Panc1 (cell line): ENCODE measurements at regions not wholly inside any gene's neighbourhood (a gene's known extent, or its start where the extent isn't known, plus 50 kb on each side); places are given as distances from the start of the nearest gene placed in this dataset.

Experiments
- ATAC-seq: fragments of 200-7000 bp; cut with Tn5 transposase; 2 replicates; pipeline ENCODE4 v1.9.1; 2020; ENCODE audit warnings: mild to moderate bottlenecking, moderate library complexity
- BruUV-seq: library from RNA; stranded (reverse); fragments of 400-500 nt; replicated peaks from 2 replicates; lab custom pipeline; 2021; lab: Mats Ljungman, UMichigan
- CTCF ChIA-PET: fragments of 300-600 bp; sonication (Branson Sonifier 250); formaldehyde crosslinking; loops from one replicate; lab custom pipeline; 2022; ENCODE audit warnings: antibody characterized with exemption; lab: Charles Lee
- POLR2A ChIA-PET: fragments of 300-600 bp; sonication (Branson Sonifier 250); formaldehyde crosslinking; loops from one replicate; lab custom pipeline; 2022; ENCODE audit warnings: antibody characterized with exemption; lab: Charles Lee
- DNase-seq: peaks from one replicate; pipeline ENCODE4 v3.0.0-alpha.2; 2010; ENCODE audit warnings: low read depth, low spot score
- H3K27ac ChIP-seq: 2 replicates; pipeline ENCODE4 v1.5.1; 2011; ENCODE audit warnings: mild to moderate bottlenecking, low read length, inconsistent platforms
- H3K27me3 ChIP-seq: fragments of 200-500 bp; sonication (Bioruptor generic); 2 replicates; pipeline ENCODE4 v1.6.0; 2014; ENCODE audit warnings: low read length, inconsistent platforms; ENCODE audit not compliant: control insufficient read depth, insufficient read depth
- H3K36me3 ChIP-seq: fragments of 200-500 bp; sonication (Bioruptor generic); 2 replicates; pipeline ENCODE4 v1.5.1; 2014; ENCODE audit warnings: inconsistent platforms, mild to moderate bottlenecking, low read length, moderate library complexity; ENCODE audit not compliant: control insufficient read depth, insufficient read depth
- H3K4me1 ChIP-seq: 2 replicates; pipeline ENCODE4 v1.5.1; 2011; ENCODE audit warnings: inconsistent platforms, mild to moderate bottlenecking, low read length, moderate library complexity; ENCODE audit not compliant: control insufficient read depth, insufficient read depth
- H3K4me3 ChIP-seq, 2 experiments: 2 replicates each; pipeline ENCODE4 v1.5.1; 2011 to 2012; ENCODE audit warnings: low read depth in 2 of 2, low read length in 2 of 2, mild to moderate bottlenecking in 2 of 2, inconsistent platforms in 1 of 2, moderate library complexity in 1 of 2
- H3K9me3 ChIP-seq: fragments of 200-500 bp; sonication (Bioruptor generic); 2 replicates; pipeline ENCODE4 v1.5.1; 2014; ENCODE audit warnings: low read depth, mild to moderate bottlenecking, inconsistent platforms, low read length, moderate library complexity; ENCODE audit not compliant: control insufficient read depth, insufficient read depth
- CTCF ChIP-seq: fragments of 450-650 bp; IDR thresholded peaks from 2 replicates; pipeline ENCODE4 v1.5.1; 2017; ENCODE audit warnings: mild to moderate bottlenecking
- POLR2AphosphoS5 ChIP-seq: IDR thresholded peaks from 2 replicates; pipeline ENCODE4 v1.6.1; 2012; ENCODE audit warnings: mild to moderate bottlenecking, low read depth, low read length, moderate library complexity
- REST ChIP-seq, 2 experiments: IDR thresholded peaks; 2 replicates each; pipeline ENCODE4 v1.6.1; 2011 to 2012; ENCODE audit warnings: low read depth in 2 of 2, control low read depth in 1 of 2, low read length in 1 of 2, mild to moderate bottlenecking in 1 of 2, moderate library complexity in 1 of 2; ENCODE audit not compliant: insufficient read depth in 1 of 2
- SIN3A ChIP-seq: IDR thresholded peaks from 2 replicates; pipeline ENCODE4 v1.6.1; 2012; ENCODE audit warnings: low read depth, mild to moderate bottlenecking, low read length, moderate library complexity, borderline replicate concordance; ENCODE audit not compliant: insufficient read depth
- TCF7L2 ChIP-seq: IDR thresholded peaks from 2 replicates; pipeline ENCODE4 v1.6.1; 2011; ENCODE audit warnings: mild to moderate bottlenecking, low read depth, low read length, inconsistent platforms
- in situ Hi-C: cut with HindIII; loops from 2 replicates; pipeline ENCODE4 v1.10.0; 2016; ENCODE audit warnings: low sequenced_read_pairs, low pct_unique_long_range_greater_than_20kb
- intact Hi-C: fragments of 100-400 bp; cut with micrococcal nuclease; formaldehyde crosslinking; loops from one replicate; pipeline ENCODE4 v1.10.0; 2022; ENCODE audit not compliant: unreplicated experiment

- H3K4me3 ChIP-seq, result no peak overlapping the region
- H3K9me3 ChIP-seq, result no peaks in the 10 kb centered on the region
- intact Hi-C loops (no loop called here), in situ Hi-C loops (no loop called here)
- DNase-seq (no peak), ATAC-seq (no peak)
- TF ChIP-seq SIN3A (no peak), CTCF (no peak), REST (IDR thresholded peaks at IDR 0.05; ENCODE audit: insufficient read depth in 1 of 2, low read depth in 2 of 2, low read length in 1 of 2) (no peak), TCF7L2 (no peak), POLR2AphosphoS5 (no peak)
- no peaks in the 10 kb centered on the region for H3K36me3 ChIP-seq
- CTCF ChIA-PET, result no interaction called here
- no peak overlapping the region for H3K27ac ChIP-seq
- BruUV-seq, result no TSS peak
- POLR2A ChIA-PET, result no interaction called here
- no peaks in the 10 kb centered on the region for H3K4me1 ChIP-seq
- no peaks in the 10 kb centered on the region; the same call in 1 of the 2 replicates for H3K27me3 ChIP-seq
These were observed 551.9 kb upstream of the TBX3 start for GRCh38 chr12:115235880-115236279.

- H3K27ac ChIP-seq, result no peak overlapping the region
- H3K4me1 ChIP-seq, result no peaks in the 10 kb centered on the region
- intact Hi-C loops, result no loop called here
- POLR2A ChIA-PET, result no interaction called here
- DNase-seq (no peak), ATAC-seq (no peak)
- H3K4me3 ChIP-seq, result no peak overlapping the region
- H3K9me3 ChIP-seq, result no peaks in the 10 kb centered on the region
- H3K27me3 ChIP-seq, result peaks cover 2% of the 10 kb centered on the region; the same call in 1 of the 2 replicates
- in situ Hi-C loops, result no loop called here
- CTCF ChIA-PET, result no interaction called here
- H3K36me3 ChIP-seq, result no peaks in the 10 kb centered on the region
- TF ChIP-seq SIN3A (no peak), POLR2AphosphoS5 (no peak), TCF7L2 (no peak), CTCF (no peak), REST (IDR thresholded peaks at IDR 0.05; ENCODE audit: insufficient read depth in 1 of 2, low read depth in 2 of 2, low read length in 1 of 2) (no peak)
- BruUV-seq, result no TSS peak
These were observed 550.0 kb upstream of the TBX3 start for GRCh38 chr12:115233891-115234543.
